ENCODE measurements at regions not wholly inside any gene's neighbourhood (a gene's known extent, or its start where the extent isn't known, plus 50 kb on each side); places are given as distances from the start of the nearest gene placed in this dataset.

GRCh38 chr12:115207216-115207915 is 523.4 kb upstream of the TBX3 start:
- CTCF ChIA-PET, result no interaction called here
- Mint-ChIP-seq H3K27ac (no peak overlapping the region), H3K27me3 (no peaks in the 10 kb centered on the region), H3K4me1 (no peaks in the 10 kb centered on the region), H3K9me3 (ENCODE audit: low read depth) (peaks cover 5% of the 10 kb centered on the region), H3K4me3 (no peak overlapping the region), H3K36me3 (no peaks in the 10 kb centered on the region)
- ATAC-seq (no peak), DNase-seq (no peak)

- H3K27ac Mint-ChIP-seq, result no peak overlapping the region
- H3K36me3 Mint-ChIP-seq, result no peaks in the 10 kb centered on the region
- H3K4me1 Mint-ChIP-seq, result no peaks in the 10 kb centered on the region
- H3K4me3 Mint-ChIP-seq, result no peak overlapping the region
- CTCF ChIA-PET, result no interaction called here
- peaks cover 5% of the 10 kb centered on the region for H3K9me3 Mint-ChIP-seq (ENCODE audit: low read depth)
- DNase-seq (no peak), ATAC-seq (no peak)
- no peaks in the 10 kb centered on the region for H3K27me3 Mint-ChIP-seq
Measured at GRCh38 chr12:115206801-115207200, 522.8 kb upstream of the TBX3 start.

- no peaks in the 10 kb centered on the region for H3K4me1 Mint-ChIP-seq
- no peak overlapping the region for H3K27ac Mint-ChIP-seq
- H3K36me3 Mint-ChIP-seq, result no peaks in the 10 kb centered on the region
- peaks cover 7% of the 10 kb centered on the region for H3K9me3 Mint-ChIP-seq (ENCODE audit: low read depth)
- DNase-seq (no peak), ATAC-seq (no peak)
- CTCF ChIA-PET, result no interaction called here
- H3K27me3 Mint-ChIP-seq, result no peaks in the 10 kb centered on the region
- H3K4me3 Mint-ChIP-seq, result no peak overlapping the region
Measured at GRCh38 chr12:115205755-115206308, 521.9 kb upstream of the TBX3 start.

- no peak overlapping the region for H3K4me3 Mint-ChIP-seq
- CTCF ChIA-PET, result no interaction called here
- no peaks in the 10 kb centered on the region for H3K4me1 Mint-ChIP-seq
- ATAC-seq (no peak), DNase-seq (no peak)
- peaks cover 5% of the 10 kb centered on the region for H3K9me3 Mint-ChIP-seq (ENCODE audit: low read depth)
- no peaks in the 10 kb centered on the region for H3K27me3 Mint-ChIP-seq
- H3K36me3 Mint-ChIP-seq, result no peaks in the 10 kb centered on the region
- no peak overlapping the region for H3K27ac Mint-ChIP-seq
Measured at GRCh38 chr12:115204957-115205754, 521.2 kb upstream of the TBX3 start.

GRCh38 chr12:115203701-115204100 is 519.7 kb upstream of the TBX3 start:
- CTCF ChIA-PET, result no interaction called here
- H3K4me1 Mint-ChIP-seq, result no peaks in the 10 kb centered on the region
- no peak for DNase-seq
- H3K27me3 Mint-ChIP-seq, result no peaks in the 10 kb centered on the region
- H3K9me3 Mint-ChIP-seq (ENCODE audit: low read depth), result peaks cover 5% of the 10 kb centered on the region
- H3K27ac Mint-ChIP-seq, result no peak overlapping the region
- H3K36me3 Mint-ChIP-seq, result no peaks in the 10 kb centered on the region
- ATAC-seq, result no peak
- H3K4me3 Mint-ChIP-seq, result no peak overlapping the region

GRCh38 chr12:115201966-115202365 is 518.0 kb upstream of the TBX3 start:
- no peaks in the 10 kb centered on the region for H3K4me1 Mint-ChIP-seq
- DNase-seq, result no peak
- no peaks in the 10 kb centered on the region for H3K36me3 Mint-ChIP-seq
- CTCF ChIA-PET, result no interaction called here
- H3K4me3 Mint-ChIP-seq, result no peak overlapping the region
- no peak for ATAC-seq
- peaks cover 5% of the 10 kb centered on the region for H3K9me3 Mint-ChIP-seq (ENCODE audit: low read depth)
- no peaks in the 10 kb centered on the region for H3K27me3 Mint-ChIP-seq
- H3K27ac Mint-ChIP-seq, result no peak overlapping the region

GRCh38 chr12:115199831-115200230 is 515.9 kb upstream of the TBX3 start:
- Mint-ChIP-seq H3K27ac (no peak overlapping the region), H3K36me3 (no peaks in the 10 kb centered on the region), H3K4me1 (no peaks in the 10 kb centered on the region), H3K4me3 (no peak overlapping the region), H3K27me3 (no peaks in the 10 kb centered on the region), H3K9me3 (ENCODE audit: low read depth) (peaks cover 5% of the 10 kb centered on the region)
- DNase-seq (no peak), ATAC-seq (no peak)
- CTCF ChIA-PET, result no interaction called here

GRCh38 chr12:115194857-115195256 is 510.9 kb upstream of the TBX3 start:
- CTCF ChIA-PET, result no interaction called here
- no peaks in the 10 kb centered on the region for H3K9me3 Mint-ChIP-seq (ENCODE audit: low read depth)
- no peak overlapping the region for H3K4me3 Mint-ChIP-seq
- ATAC-seq, result no peak
- H3K27me3 Mint-ChIP-seq, result no peaks in the 10 kb centered on the region
- no peak overlapping the region for H3K27ac Mint-ChIP-seq
- no peak for DNase-seq
- no peaks in the 10 kb centered on the region for H3K36me3 Mint-ChIP-seq
- H3K4me1 Mint-ChIP-seq, result no peaks in the 10 kb centered on the region

- DNase-seq (no peak), ATAC-seq (no peak)
- Mint-ChIP-seq H3K9me3 (ENCODE audit: low read depth) (no peaks in the 10 kb centered on the region), H3K36me3 (no peaks in the 10 kb centered on the region), H3K27me3 (no peaks in the 10 kb centered on the region), H3K27ac (no peak overlapping the region), H3K4me1 (no peaks in the 10 kb centered on the region), H3K4me3 (no peak overlapping the region)
- CTCF ChIA-PET, result no interaction called here
Measured at GRCh38 chr12:115194448-115194847, 510.5 kb upstream of the TBX3 start.

GRCh38 chr12:115191342-115191741 is 507.4 kb upstream of the TBX3 start:
- DNase-seq (no peak), ATAC-seq (no peak)
- no peaks in the 10 kb centered on the region for H3K4me1 Mint-ChIP-seq
- no peak overlapping the region for H3K27ac Mint-ChIP-seq
- H3K9me3 Mint-ChIP-seq (ENCODE audit: low read depth), result no peaks in the 10 kb centered on the region
- H3K36me3 Mint-ChIP-seq, result no peaks in the 10 kb centered on the region
- CTCF ChIA-PET, result interaction anchor here (0.9 kb wide), 1 partner anchor 11 kb away, joined by 3 read pairs; no protein-coding TSS in a partner anchor
- H3K4me3 Mint-ChIP-seq, result no peak overlapping the region
- no peaks in the 10 kb centered on the region for H3K27me3 Mint-ChIP-seq

- Mint-ChIP-seq H3K4me3 (no peak overlapping the region), H3K4me1 (no peaks in the 10 kb centered on the region), H3K36me3 (no peaks in the 10 kb centered on the region), H3K27ac (no peak overlapping the region), H3K9me3 (ENCODE audit: low read depth) (no peaks in the 10 kb centered on the region), H3K27me3 (no peaks in the 10 kb centered on the region)
- no peak for DNase-seq
- no peak for ATAC-seq
- CTCF ChIA-PET, result interaction anchor here (0.9 kb wide), 1 partner anchor 10 kb away, joined by 3 read pairs; no protein-coding TSS in a partner anchor
Measured at GRCh38 chr12:115190010-115190770, 506.2 kb upstream of the TBX3 start.

GRCh38 chr12:115185506-115185905 is 501.5 kb upstream of the TBX3 start:
- H3K4me3 Mint-ChIP-seq, result no peak overlapping the region
- no peak for DNase-seq
- no peaks in the 10 kb centered on the region for H3K4me1 Mint-ChIP-seq
- CTCF ChIA-PET, result no interaction called here
- peaks cover 2% of the 10 kb centered on the region for H3K9me3 Mint-ChIP-seq (ENCODE audit: low read depth)
- no peaks in the 10 kb centered on the region for H3K36me3 Mint-ChIP-seq
- H3K27ac Mint-ChIP-seq, result no peak overlapping the region
- ATAC-seq, result no peak
- no peaks in the 10 kb centered on the region for H3K27me3 Mint-ChIP-seq

GRCh38 chr12:115183752-115184151 is 499.8 kb upstream of the TBX3 start:
- H3K4me1 Mint-ChIP-seq, result no peaks in the 10 kb centered on the region
- CTCF ChIA-PET, result no interaction called here
- H3K9me3 Mint-ChIP-seq (ENCODE audit: low read depth), result peaks cover 2% of the 10 kb centered on the region
- H3K27ac Mint-ChIP-seq, result no peak overlapping the region
- no peak overlapping the region for H3K4me3 Mint-ChIP-seq
- H3K27me3 Mint-ChIP-seq, result no peaks in the 10 kb centered on the region
- no peak for ATAC-seq
- no peak for DNase-seq
- no peaks in the 10 kb centered on the region for H3K36me3 Mint-ChIP-seq

All from activated CD8-positive, alpha-beta memory T cell treated with anti-CD3 and anti-CD28 coated beads, Interleukin-2, amount 10 ng/mL, durations not matched to agents 7 days and 5 days (primary cell).